B cell (primary cell): ENCODE measurements at regions not wholly inside any gene's neighbourhood (a gene's known extent, or its start where the extent isn't known, plus 50 kb on each side); places are given as distances from the start of the nearest gene placed in this dataset.

Experiments used
- ATAC-seq: fragments of 200-7000 bp; cut with Tn5 transposase; one replicate; pipeline ENCODE4 v1.10.0; 2021; ENCODE audit warnings: low read depth, mild to moderate bottlenecking, moderate number of reproducible peaks, moderate library complexity
- CTCF ChIA-PET: fragments of 350-600 bp; sonication (Branson Sonifier 250); formaldehyde crosslinking; loops from one replicate; lab custom pipeline; 2021; ENCODE audit warnings: antibody characterized with exemption, inconsistent platforms; lab: Charles Lee
- POLR2A ChIA-PET: fragments of 350-600 bp; sonication (Branson Sonifier 250); formaldehyde crosslinking; loops from one replicate; lab custom pipeline; 2021; ENCODE audit warnings: antibody characterized with exemption; lab: Charles Lee
- DNase-seq: peaks from one replicate; pipeline ENCODE4 v3.0.0; 2013
- H2AFZ ChIP-seq: 2 replicates; pipeline ENCODE4 v1.6.1; 2012; ENCODE audit warnings: mild to moderate bottlenecking, low read depth, low read length; ENCODE audit not compliant: insufficient read depth, poor library complexity, severe bottlenecking
- H3K27ac ChIP-seq, 2 donors: 1 replicate in 1 of 2; 2 replicates in 1 of 2; pipeline ENCODE4 v1.5.1; 2012 to 2013; ENCODE audit warnings: low read length in 2 of 2, mild to moderate bottlenecking in 2 of 2, moderate library complexity in 1 of 2
- H3K27me3 ChIP-seq, 4 experiments: fragments of 200-600 bp in 1 of 4; sonication (generic) in 1 of 4; replicated peaks in 1 of 4; 1 replicate in 2 of 4; 2 replicates in 2 of 4; pipeline versions ENCODE4 v1.6.1 to v1.7.0; 2013 to 2016; ENCODE audit warnings: low read length in 3 of 4, mild to moderate bottlenecking in 2 of 4, mixed read lengths in 1 of 4, moderate library complexity in 1 of 4; ENCODE audit not compliant: insufficient read depth in 4 of 4, control insufficient read depth in 3 of 4; ENCODE audit errors: control extremely low read depth in 1 of 4
- H3K36me3 ChIP-seq, 2 experiments: replicated peaks in 1 of 2; 1 replicate in 1 of 2; 2 replicates in 1 of 2; pipeline versions ENCODE4 v1.6.1 to v1.7.1; 2013; ENCODE audit warnings: low read length in 1 of 2; ENCODE audit not compliant: insufficient read depth in 2 of 2, control insufficient read depth in 1 of 2; ENCODE audit errors: control extremely low read depth in 1 of 2, extremely low read depth in 1 of 2
- H3K4me1 ChIP-seq, 2 donors: fragments of 200-600 bp in 1 of 2; sonication (generic) in 1 of 2; 1 replicate in 1 of 2; 2 replicates in 1 of 2; pipeline versions ENCODE4 v1.5.1 to v1.6.1; 2013 to 2017; ENCODE audit warnings: low read length in 2 of 2; ENCODE audit not compliant: control insufficient read depth in 2 of 2, insufficient read depth in 2 of 2
- H3K4me2 ChIP-seq: replicated peaks from 2 replicates; pipeline ENCODE3; 2012; ENCODE audit warnings: mild to moderate bottlenecking, low read depth, low read length; ENCODE audit not compliant: poor library complexity, severe bottlenecking
- H3K4me3 ChIP-seq, 5 experiments: fragments of 200-600 bp in 1 of 5; sonication (generic) in 1 of 5; 1 replicate in 3 of 5; 2 replicates in 2 of 5; pipeline versions ENCODE4 v1.5.1 to v1.7.0; 2011 to 2016; ENCODE audit warnings: low read length in 4 of 5, mild to moderate bottlenecking in 4 of 5, low read depth in 2 of 5, control low read depth in 1 of 5, moderate library complexity in 1 of 5; ENCODE audit not compliant: insufficient read depth in 1 of 5; ENCODE audit errors: control extremely low read depth in 1 of 5, extremely low read depth in 1 of 5
- H3K79me2 ChIP-seq: fragments of 200-600 bp; sonication (generic); one replicate; pipeline ENCODE4 v1.6.0; 2016; ENCODE audit warnings: low read length; ENCODE audit not compliant: control insufficient read depth, insufficient read depth
- H3K9ac ChIP-seq: fragments of 200-600 bp; sonication (generic); 2 replicates; pipeline ENCODE4 v1.6.1; 2017; ENCODE audit warnings: mild to moderate bottlenecking, low read length, moderate library complexity
- H3K9me3 ChIP-seq, 3 donors: one replicate each; pipeline versions ENCODE4 v1.6.1 to v1.7.1; 2013; ENCODE audit warnings: low read length in 2 of 3; ENCODE audit not compliant: control insufficient read depth in 2 of 3, insufficient read depth in 1 of 3; ENCODE audit errors: control extremely low read depth in 1 of 3
- H4K20me1 ChIP-seq: 2 replicates; pipeline ENCODE4 v1.6.0; 2012; ENCODE audit warnings: mild to moderate bottlenecking, low read length; ENCODE audit not compliant: insufficient read depth, control insufficient read depth, poor library complexity, severe bottlenecking
- H3K27ac Mint-ChIP-seq: one replicate; pipeline ENCODE4 v1.8.0; 2021; ENCODE audit warnings: mixed read lengths
- H3K27me3 Mint-ChIP-seq: one replicate; pipeline ENCODE4 v1.8.0; 2021; ENCODE audit warnings: mixed read lengths
- H3K4me1 Mint-ChIP-seq: one replicate; pipeline ENCODE4 v1.8.0; 2021; ENCODE audit warnings: mixed read lengths
- H3K4me3 Mint-ChIP-seq: one replicate; pipeline ENCODE4 v1.8.0; 2021; ENCODE audit warnings: mixed read lengths
- H3K9me3 Mint-ChIP-seq: one replicate; pipeline ENCODE4 v1.8.0; 2022; ENCODE audit warnings: mixed read lengths; ENCODE audit not compliant: insufficient read depth
- CTCF ChIP-seq: fragments of 200-600 bp; IDR thresholded peaks from one replicate; pipeline ENCODE4 v1.8.0; 2022; ENCODE audit warnings: antibody characterized with exemption, mild to moderate bottlenecking
- EZH2 ChIP-seq: IDR thresholded peaks from 2 replicates; pipeline ENCODE4 v1.6.1; 2012; ENCODE audit warnings: borderline replicate concordance, low read depth, mild to moderate bottlenecking, moderate library complexity, low read length; ENCODE audit not compliant: insufficient read depth, poor library complexity, severe bottlenecking
- WGBS: methylation state at CpG from one replicate; pipeline ENCODE4 v1.1.5; 2013; ENCODE audit warnings: missing lambda C conversion rate; ENCODE audit not compliant: insufficient coverage; 5-methylcytosine and 5-hydroxymethylcytosine counted together
- intact Hi-C: fragments of 100-400 bp; cut with micrococcal nuclease; formaldehyde crosslinking; loops from one replicate; pipeline ENCODE4 v1.10.0; 2022

GRCh38 chr1:194684636-194685035 is 1498.2 kb upstream of the B3GALT2 start:
- no peak overlapping the region for H3K4me3 Mint-ChIP-seq
- no peak for ATAC-seq
- H3K27ac ChIP-seq = no peak overlapping the region
- no peaks in the 10 kb centered on the region for H3K36me3 ChIP-seq
- H4K20me1 ChIP-seq = no peaks in the 10 kb centered on the region
- intact Hi-C loops = no loop called here
- H3K9ac ChIP-seq = no peak overlapping the region
- H3K9me3 ChIP-seq = no peaks in the 10 kb centered on the region
- no peaks in the 10 kb centered on the region for H3K4me1 Mint-ChIP-seq
- no peak overlapping the region for H2AFZ ChIP-seq
- POLR2A ChIA-PET = no interaction called here
- no peaks in the 10 kb centered on the region for H3K79me2 ChIP-seq
- no peak overlapping the region for H3K27ac Mint-ChIP-seq
- no CpG with 5 or more reads among the region's 2 CpGs for WGBS
- no peaks in the 10 kb centered on the region for H3K4me1 ChIP-seq
- H3K4me3 ChIP-seq = no peak overlapping the region
- H3K27me3 ChIP-seq = no peaks in the 10 kb centered on the region
- DNase-seq = no peak
- CTCF ChIA-PET = no interaction called here
- H3K9me3 Mint-ChIP-seq = peaks cover 2% of the 10 kb centered on the region
- H3K27me3 Mint-ChIP-seq = no peaks in the 10 kb centered on the region
- no peak overlapping the region for H3K4me2 ChIP-seq
- TF ChIP-seq EZH2 (no peak), CTCF (no peak)

- no peak overlapping the region for H3K4me2 ChIP-seq
Measured at GRCh38 chr1:194658090-194658439, 1471.7 kb upstream of the B3GALT2 start.

More at GRCh38 chr1:194658090-194658439, 1471.7 kb upstream of the B3GALT2 start:
- H3K9ac ChIP-seq = no peak overlapping the region
- no peaks in the 10 kb centered on the region for H3K4me1 ChIP-seq
- no peak overlapping the region for H2AFZ ChIP-seq
- ChIA-PET CTCF (no interaction called here), POLR2A (no interaction called here)
- intact Hi-C loops = no loop called here
- no peaks in the 10 kb centered on the region for H3K36me3 ChIP-seq
- ATAC-seq (no peak), DNase-seq (no peak)
- TF ChIP-seq CTCF (no peak), EZH2 (no peak)
- no peak overlapping the region for H3K4me3 Mint-ChIP-seq
- peaks cover 2% of the 10 kb centered on the region for H3K9me3 Mint-ChIP-seq
- no peaks in the 10 kb centered on the region for H3K27me3 Mint-ChIP-seq
- no CpG with 5 or more reads among the region's 1 CpG for WGBS
- no peaks in the 10 kb centered on the region for H3K9me3 ChIP-seq
- no peak overlapping the region for H3K27ac ChIP-seq
- no peaks in the 10 kb centered on the region for H3K27me3 ChIP-seq
- no peaks in the 10 kb centered on the region for H3K79me2 ChIP-seq
- H3K4me3 ChIP-seq = no peak overlapping the region
- H3K27ac Mint-ChIP-seq = no peak overlapping the region
- no peaks in the 10 kb centered on the region for H3K4me1 Mint-ChIP-seq
- no peaks in the 10 kb centered on the region for H4K20me1 ChIP-seq
